Suprapubic skin (tissue), 3 donors: ENCODE measurements at regions not wholly inside any gene's neighbourhood (a gene's known extent, or its start where the extent isn't known, plus 50 kb on each side); places are given as distances from the start of the nearest gene placed in this dataset.

Source experiments
- EP300 ChIP-seq: sonication (generic); formaldehyde crosslinking; IDR thresholded peaks from one replicate; pipeline ENCODE4 v1.6.1; 2017; ENCODE audit warnings: antibody characterized with exemption
- POLR2A ChIP-seq, 2 donors: fragments of 450-650 bp; IDR thresholded peaks; one replicate each; pipeline ENCODE4 v1.6.1; 2017; ENCODE audit warnings: antibody characterized with exemption in 2 of 2, mild to moderate bottlenecking in 2 of 2, moderate library complexity in 2 of 2
- TF ChIP-seq, protein P1 (sequence below), 2 donors: fragments of 200-600 bp in 1 of 2; fragments of 450-650 bp in 1 of 2; sonication (generic) in 1 of 2; IDR thresholded peaks; one replicate each; pipeline ENCODE4 v1.5.1; 2016 to 2019; ENCODE audit warnings: antibody characterized with exemption in 2 of 2, mild to moderate bottlenecking in 1 of 2, moderate library complexity in 1 of 2

DNA sequence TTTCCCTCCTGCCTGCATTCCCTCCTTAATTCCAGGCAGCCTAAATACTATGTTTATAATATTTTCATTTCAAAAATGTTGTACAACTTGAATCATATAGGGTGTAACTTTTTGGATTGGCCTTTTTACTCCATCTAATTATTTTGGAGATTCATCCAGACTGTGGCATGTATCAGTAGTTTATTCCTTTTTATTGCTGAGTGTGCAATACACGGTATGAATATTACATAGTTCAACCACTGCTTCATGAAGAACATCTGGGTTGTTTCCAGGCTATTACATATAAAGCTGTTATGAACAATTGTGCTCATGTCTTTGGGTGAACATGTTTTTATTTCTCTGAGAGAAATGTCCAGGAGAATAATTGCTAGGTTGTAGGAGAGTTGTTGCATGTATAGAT lies 253.5 kb upstream of the SLC35B3 start:
- TF ChIP-seq, protein P1, sequence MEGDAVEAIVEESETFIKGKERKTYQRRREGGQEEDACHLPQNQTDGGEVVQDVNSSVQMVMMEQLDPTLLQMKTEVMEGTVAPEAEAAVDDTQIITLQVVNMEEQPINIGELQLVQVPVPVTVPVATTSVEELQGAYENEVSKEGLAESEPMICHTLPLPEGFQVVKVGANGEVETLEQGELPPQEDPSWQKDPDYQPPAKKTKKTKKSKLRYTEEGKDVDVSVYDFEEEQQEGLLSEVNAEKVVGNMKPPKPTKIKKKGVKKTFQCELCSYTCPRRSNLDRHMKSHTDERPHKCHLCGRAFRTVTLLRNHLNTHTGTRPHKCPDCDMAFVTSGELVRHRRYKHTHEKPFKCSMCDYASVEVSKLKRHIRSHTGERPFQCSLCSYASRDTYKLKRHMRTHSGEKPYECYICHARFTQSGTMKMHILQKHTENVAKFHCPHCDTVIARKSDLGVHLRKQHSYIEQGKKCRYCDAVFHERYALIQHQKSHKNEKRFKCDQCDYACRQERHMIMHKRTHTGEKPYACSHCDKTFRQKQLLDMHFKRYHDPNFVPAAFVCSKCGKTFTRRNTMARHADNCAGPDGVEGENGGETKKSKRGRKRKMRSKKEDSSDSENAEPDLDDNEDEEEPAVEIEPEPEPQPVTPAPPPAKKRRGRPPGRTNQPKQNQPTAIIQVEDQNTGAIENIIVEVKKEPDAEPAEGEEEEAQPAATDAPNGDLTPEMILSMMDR (IDR thresholded peaks at IDR 0.05) = no peak
- TF ChIP-seq POLR2A (IDR thresholded peaks at IDR 0.05) (no peak), EP300 (no peak)
